ENCODE measurements at regions not wholly inside any gene's neighbourhood (a gene's known extent, or its start where the extent isn't known, plus 50 kb on each side); places are given as distances from the start of the nearest gene placed in this dataset.

DNA sequence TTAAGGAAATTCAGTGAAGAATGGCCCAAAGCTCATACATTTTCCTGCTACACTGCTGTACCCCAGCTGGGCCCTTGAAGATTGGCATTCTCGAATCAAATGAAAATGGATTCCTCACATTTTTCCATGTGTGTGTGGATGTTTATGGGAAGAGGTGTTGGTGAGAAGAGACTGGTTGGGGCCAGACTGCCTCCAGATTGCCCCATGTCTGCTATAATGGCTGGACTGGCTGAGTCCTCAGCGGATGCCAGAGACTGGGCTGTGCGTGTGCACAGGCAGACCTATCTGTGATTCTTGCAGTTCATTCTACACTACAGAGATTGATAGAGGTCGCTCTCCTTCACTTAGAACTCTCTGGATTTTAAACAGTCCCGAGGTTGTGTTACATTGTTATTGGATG is 183.6 kb upstream of the GDF10 start:
- TF ChIP-seq CTCF (IDR thresholded peaks at IDR 0.05; ENCODE audit: poor library complexity) (no peak), EZH2phosphoT487 (IDR thresholded peaks at IDR 0.05; ENCODE audit: low read depth, severe bottlenecking, unreplicated experiment) (no peak)

Data from hepatocyte (in vitro differentiated cells).